ENCODE measurements at regions not wholly inside any gene's neighbourhood (a gene's known extent, or its start where the extent isn't known, plus 50 kb on each side); places are given as distances from the start of the nearest gene placed in this dataset.

DNA sequence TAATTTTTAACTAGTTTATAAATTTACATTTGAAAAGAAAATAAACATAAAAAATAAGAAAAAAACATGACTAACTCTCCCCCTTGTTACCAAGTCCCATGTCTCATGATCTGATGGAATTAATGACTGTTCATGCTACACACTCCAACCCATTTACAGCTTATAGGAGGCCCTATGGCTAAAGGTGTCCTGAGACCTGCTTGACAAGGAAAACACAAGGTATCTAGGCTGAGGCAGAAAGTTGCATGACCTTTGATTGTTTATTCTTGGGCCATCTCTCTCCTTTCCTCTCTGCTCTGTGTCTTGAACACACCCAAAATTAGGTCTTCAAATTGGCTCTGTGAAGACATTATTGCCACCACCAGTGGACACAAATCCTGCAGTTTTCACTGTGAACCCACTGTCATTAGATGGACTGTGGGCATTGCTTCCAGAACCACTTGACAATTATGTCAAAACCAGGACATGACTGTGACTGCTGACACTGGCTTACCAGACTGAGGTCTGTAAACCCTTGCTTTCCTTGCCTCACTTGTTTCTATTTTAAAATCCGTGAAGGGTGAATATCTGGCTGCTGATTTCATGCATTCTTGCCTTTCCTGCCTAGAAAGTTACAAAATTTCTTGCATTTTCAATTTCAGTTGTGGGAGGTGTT, 386.5 kb upstream of the SPRY2 start (continued):
- TF ChIP-seq, protein P1, sequence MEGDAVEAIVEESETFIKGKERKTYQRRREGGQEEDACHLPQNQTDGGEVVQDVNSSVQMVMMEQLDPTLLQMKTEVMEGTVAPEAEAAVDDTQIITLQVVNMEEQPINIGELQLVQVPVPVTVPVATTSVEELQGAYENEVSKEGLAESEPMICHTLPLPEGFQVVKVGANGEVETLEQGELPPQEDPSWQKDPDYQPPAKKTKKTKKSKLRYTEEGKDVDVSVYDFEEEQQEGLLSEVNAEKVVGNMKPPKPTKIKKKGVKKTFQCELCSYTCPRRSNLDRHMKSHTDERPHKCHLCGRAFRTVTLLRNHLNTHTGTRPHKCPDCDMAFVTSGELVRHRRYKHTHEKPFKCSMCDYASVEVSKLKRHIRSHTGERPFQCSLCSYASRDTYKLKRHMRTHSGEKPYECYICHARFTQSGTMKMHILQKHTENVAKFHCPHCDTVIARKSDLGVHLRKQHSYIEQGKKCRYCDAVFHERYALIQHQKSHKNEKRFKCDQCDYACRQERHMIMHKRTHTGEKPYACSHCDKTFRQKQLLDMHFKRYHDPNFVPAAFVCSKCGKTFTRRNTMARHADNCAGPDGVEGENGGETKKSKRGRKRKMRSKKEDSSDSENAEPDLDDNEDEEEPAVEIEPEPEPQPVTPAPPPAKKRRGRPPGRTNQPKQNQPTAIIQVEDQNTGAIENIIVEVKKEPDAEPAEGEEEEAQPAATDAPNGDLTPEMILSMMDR (IDR thresholded peaks at IDR 0.05 in 2 of 3, conservative IDR thresholded peaks at IDR 0.05 in 1 of 3; ENCODE audit: control insufficient read depth in 2 of 3, extremely low read depth in 1 of 3, insufficient read depth in 1 of 3, low read depth in 3 of 3, low read length in 3 of 3), result no peak
- TF ChIP-seq IRF5 (IDR thresholded peaks at IDR 0.05; ENCODE audit: borderline replicate concordance) (no peak), ASH2L (IDR thresholded peaks at IDR 0.05; ENCODE audit: borderline replicate concordance, low read depth) (no peak), CHD1 (IDR thresholded peaks at IDR 0.05; ENCODE audit: low read depth, low read length) (no peak)
- TF ChIP-seq, protein P2, sequence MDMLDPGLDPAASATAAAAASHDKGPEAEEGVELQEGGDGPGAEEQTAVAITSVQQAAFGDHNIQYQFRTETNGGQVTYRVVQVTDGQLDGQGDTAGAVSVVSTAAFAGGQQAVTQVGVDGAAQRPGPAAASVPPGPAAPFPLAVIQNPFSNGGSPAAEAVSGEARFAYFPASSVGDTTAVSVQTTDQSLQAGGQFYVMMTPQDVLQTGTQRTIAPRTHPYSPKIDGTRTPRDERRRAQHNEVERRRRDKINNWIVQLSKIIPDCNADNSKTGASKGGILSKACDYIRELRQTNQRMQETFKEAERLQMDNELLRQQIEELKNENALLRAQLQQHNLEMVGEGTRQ (IDR thresholded peaks at IDR 0.05; ENCODE audit: borderline replicate concordance, low read depth, low read length), result no peak

DNA sequence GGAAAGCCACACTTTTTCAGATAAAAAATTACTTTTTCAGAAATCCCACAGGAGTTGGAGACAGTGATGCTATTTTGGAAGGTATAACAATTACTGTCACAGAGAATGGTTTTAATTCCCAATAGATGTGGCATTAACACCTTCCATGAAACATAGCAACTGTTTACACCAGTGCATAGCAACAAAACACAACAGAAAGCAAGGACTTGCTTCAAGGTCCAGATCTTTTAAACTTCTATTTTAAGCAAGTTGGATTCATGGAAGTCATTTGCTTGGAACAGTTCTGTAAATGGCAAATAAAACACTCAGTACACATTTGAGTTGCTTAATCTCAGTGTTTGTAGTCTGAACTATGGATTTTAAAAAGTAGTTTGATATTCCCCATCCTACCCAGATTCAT, 385.9 kb upstream of the SPRY2 start:
- no peak for FAIRE-seq
- no peaks in the 10 kb centered on the region for H3K27me3 ChIP-seq (replicated peaks in 1 of 2; ENCODE audit: control insufficient read depth in 2 of 2, insufficient read depth in 2 of 2, low read length in 1 of 2)
- no peaks in the 10 kb centered on the region for H3K4me1 ChIP-seq (ENCODE audit: control insufficient read depth, insufficient read depth, low read length)
- H3K9me3 ChIP-seq (replicated peaks; ENCODE audit: control insufficient read depth, insufficient read depth, low read length), result no peaks in the 10 kb centered on the region
- no peak overlapping the region for H3K4me3 ChIP-seq
- no peaks in the 10 kb centered on the region for H3K79me2 ChIP-seq (ENCODE audit: control insufficient read depth, insufficient read depth, low read length)
- in situ Hi-C loops (cut with MboI), result no loop called here
- SMC1A ChIA-PET (ENCODE audit: uncharacterized antibody, unreplicated experiment), result no interaction called here
- RAD21 ChIA-PET (ENCODE audit: unreplicated experiment), result no interaction called here
- no peak overlapping the region for H3K4me2 ChIP-seq (ENCODE audit: control insufficient read depth, insufficient read depth)
- no peak for ATAC-seq
- intact Hi-C loops (cut with micrococcal nuclease; ENCODE audit: unreplicated experiment), result no loop called here
- no TSS peak for BruUV-seq (replicated peaks)
- H3K36me3 ChIP-seq (ENCODE audit: control insufficient read depth in 2 of 2, insufficient read depth in 2 of 2, low read length in 1 of 2), result no peaks in the 10 kb centered on the region
- CTCF ChIA-PET, result no interaction called here
- POLR2A ChIA-PET, result no interaction called here
- H2AFZ ChIP-seq (ENCODE audit: control insufficient read depth, low read depth, low read length), result no peak overlapping the region
- no peak overlapping the region for H3K9ac ChIP-seq (ENCODE audit: control insufficient read depth, insufficient read depth, low read length)
- H3K27ac ChIP-seq (ENCODE audit: control insufficient read depth, insufficient read depth), result no peak overlapping the region
- no peaks in the 10 kb centered on the region for H4K20me1 ChIP-seq (ENCODE audit: control insufficient read depth, insufficient read depth)
- DNase-seq (ENCODE audit: low read depth, low spot score), result no peak
- TF ChIP-seq, protein P3, sequence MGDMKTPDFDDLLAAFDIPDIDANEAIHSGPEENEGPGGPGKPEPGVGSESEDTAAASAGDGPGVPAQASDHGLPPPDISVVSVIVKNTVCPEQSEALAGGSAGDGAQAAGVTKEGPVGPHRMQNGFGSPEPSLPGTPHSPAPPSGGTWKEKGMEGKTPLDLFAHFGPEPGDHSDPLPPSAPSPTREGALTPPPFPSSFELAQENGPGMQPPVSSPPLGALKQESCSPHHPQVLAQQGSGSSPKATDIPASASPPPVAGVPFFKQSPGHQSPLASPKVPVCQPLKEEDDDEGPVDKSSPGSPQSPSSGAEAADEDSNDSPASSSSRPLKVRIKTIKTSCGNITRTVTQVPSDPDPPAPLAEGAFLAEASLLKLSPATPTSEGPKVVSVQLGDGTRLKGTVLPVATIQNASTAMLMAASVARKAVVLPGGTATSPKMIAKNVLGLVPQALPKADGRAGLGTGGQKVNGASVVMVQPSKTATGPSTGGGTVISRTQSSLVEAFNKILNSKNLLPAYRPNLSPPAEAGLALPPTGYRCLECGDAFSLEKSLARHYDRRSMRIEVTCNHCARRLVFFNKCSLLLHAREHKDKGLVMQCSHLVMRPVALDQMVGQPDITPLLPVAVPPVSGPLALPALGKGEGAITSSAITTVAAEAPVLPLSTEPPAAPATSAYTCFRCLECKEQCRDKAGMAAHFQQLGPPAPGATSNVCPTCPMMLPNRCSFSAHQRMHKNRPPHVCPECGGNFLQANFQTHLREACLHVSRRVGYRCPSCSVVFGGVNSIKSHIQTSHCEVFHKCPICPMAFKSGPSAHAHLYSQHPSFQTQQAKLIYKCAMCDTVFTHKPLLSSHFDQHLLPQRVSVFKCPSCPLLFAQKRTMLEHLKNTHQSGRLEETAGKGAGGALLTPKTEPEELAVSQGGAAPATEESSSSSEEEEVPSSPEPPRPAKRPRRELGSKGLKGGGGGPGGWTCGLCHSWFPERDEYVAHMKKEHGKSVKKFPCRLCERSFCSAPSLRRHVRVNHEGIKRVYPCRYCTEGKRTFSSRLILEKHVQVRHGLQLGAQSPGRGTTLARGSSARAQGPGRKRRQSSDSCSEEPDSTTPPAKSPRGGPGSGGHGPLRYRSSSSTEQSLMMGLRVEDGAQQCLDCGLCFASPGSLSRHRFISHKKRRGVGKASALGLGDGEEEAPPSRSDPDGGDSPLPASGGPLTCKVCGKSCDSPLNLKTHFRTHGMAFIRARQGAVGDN (IDR thresholded peaks at IDR 0.05), result no peak
- no peak for TF ChIP-seq PAX5 (IDR thresholded peaks at IDR 0.05; ENCODE audit: borderline replicate concordance, low read depth, low read length)
- TF ChIP-seq GATAD2B (conservative IDR thresholded peaks at IDR 0.05; ENCODE audit: low read depth), result no peak
- TF ChIP-seq, protein P1 (IDR thresholded peaks at IDR 0.05 in 2 of 3, conservative IDR thresholded peaks at IDR 0.05 in 1 of 3; ENCODE audit: control insufficient read depth in 2 of 3, extremely low read depth in 1 of 3, insufficient read depth in 1 of 3, low read depth in 3 of 3, low read length in 3 of 3), result no peak
- no peak for TF ChIP-seq KLF5 (IDR thresholded peaks at IDR 0.05; ENCODE audit: partially characterized antibody)
- TF ChIP-seq TARDBP (IDR thresholded peaks at IDR 0.05; ENCODE audit: borderline replicate concordance), result no peak

Data from GM12878 (cell line).